WTC11 (cell line): ENCODE measurements at regions not wholly inside any gene's neighbourhood (a gene's known extent, or its start where the extent isn't known, plus 50 kb on each side); places are given as distances from the start of the nearest gene placed in this dataset.

Experiments used
- ATF2 ChIP-seq: sonication (generic); formaldehyde crosslinking; IDR thresholded peaks from 2 replicates; pipeline ENCODE4 v1.8.1; 2022; ENCODE audit warnings: low read depth, missing genetic modification reagents, borderline replicate concordance
- FOXJ3 ChIP-seq: sonication (generic); formaldehyde crosslinking; IDR thresholded peaks from 2 replicates; pipeline ENCODE4 v1.9.0; 2021; ENCODE audit warnings: missing genetic modification reagents, mild to moderate bottlenecking, borderline replicate concordance
- MXD4 ChIP-seq: fragments of 250-450 bp; sonication (Bioruptor Pico); IDR thresholded peaks from 2 replicates; pipeline ENCODE4 v1.8.0; 2021; ENCODE audit warnings: mild to moderate bottlenecking, moderate library complexity, borderline replicate concordance
- MYBL2 ChIP-seq: sonication (generic); formaldehyde crosslinking; IDR thresholded peaks from 2 replicates; pipeline ENCODE4 v1.8.1; 2023; ENCODE audit warnings: mild to moderate bottlenecking, moderate library complexity, missing genetic modification reagents
- TF ChIP-seq, protein P1 (sequence below): fragments of 200-600 bp; IDR thresholded peaks from 2 replicates; pipeline ENCODE4 v1.8.0; 2022; ENCODE audit warnings: antibody characterized with exemption
- TF ChIP-seq, protein P2 (sequence below): sonication (generic); formaldehyde crosslinking; IDR thresholded peaks from 2 replicates; pipeline ENCODE4 v1.8.1; 2022; ENCODE audit warnings: low read depth, mild to moderate bottlenecking, moderate library complexity, missing genetic modification reagents, borderline replicate concordance
- TF ChIP-seq, protein P3 (sequence below): sonication (generic); formaldehyde crosslinking; IDR thresholded peaks from 2 replicates; pipeline ENCODE4 v1.8.0; 2022; ENCODE audit warnings: mild to moderate bottlenecking, missing genetic modification reagents
- TF ChIP-seq, protein P4 (sequence below): sonication (generic); formaldehyde crosslinking; IDR thresholded peaks from 2 replicates; pipeline ENCODE4 v1.8.0; 2022; ENCODE audit warnings: mild to moderate bottlenecking, missing genetic modification reagents

- TF ChIP-seq, protein P1, sequence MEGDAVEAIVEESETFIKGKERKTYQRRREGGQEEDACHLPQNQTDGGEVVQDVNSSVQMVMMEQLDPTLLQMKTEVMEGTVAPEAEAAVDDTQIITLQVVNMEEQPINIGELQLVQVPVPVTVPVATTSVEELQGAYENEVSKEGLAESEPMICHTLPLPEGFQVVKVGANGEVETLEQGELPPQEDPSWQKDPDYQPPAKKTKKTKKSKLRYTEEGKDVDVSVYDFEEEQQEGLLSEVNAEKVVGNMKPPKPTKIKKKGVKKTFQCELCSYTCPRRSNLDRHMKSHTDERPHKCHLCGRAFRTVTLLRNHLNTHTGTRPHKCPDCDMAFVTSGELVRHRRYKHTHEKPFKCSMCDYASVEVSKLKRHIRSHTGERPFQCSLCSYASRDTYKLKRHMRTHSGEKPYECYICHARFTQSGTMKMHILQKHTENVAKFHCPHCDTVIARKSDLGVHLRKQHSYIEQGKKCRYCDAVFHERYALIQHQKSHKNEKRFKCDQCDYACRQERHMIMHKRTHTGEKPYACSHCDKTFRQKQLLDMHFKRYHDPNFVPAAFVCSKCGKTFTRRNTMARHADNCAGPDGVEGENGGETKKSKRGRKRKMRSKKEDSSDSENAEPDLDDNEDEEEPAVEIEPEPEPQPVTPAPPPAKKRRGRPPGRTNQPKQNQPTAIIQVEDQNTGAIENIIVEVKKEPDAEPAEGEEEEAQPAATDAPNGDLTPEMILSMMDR = no peak
- TF ChIP-seq MYBL2 (CRISPR knock-in tag) (no peak), FOXJ3 (CRISPR knock-in tag) (no peak), MXD4 (no peak), ATF2 (CRISPR knock-in tag) (no peak)
- TF ChIP-seq, protein P2, sequence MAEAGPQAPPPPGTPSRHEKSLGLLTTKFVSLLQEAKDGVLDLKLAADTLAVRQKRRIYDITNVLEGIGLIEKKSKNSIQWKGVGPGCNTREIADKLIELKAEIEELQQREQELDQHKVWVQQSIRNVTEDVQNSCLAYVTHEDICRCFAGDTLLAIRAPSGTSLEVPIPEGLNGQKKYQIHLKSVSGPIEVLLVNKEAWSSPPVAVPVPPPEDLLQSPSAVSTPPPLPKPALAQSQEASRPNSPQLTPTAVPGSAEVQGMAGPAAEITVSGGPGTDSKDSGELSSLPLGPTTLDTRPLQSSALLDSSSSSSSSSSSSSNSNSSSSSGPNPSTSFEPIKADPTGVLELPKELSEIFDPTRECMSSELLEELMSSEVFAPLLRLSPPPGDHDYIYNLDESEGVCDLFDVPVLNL (CRISPR knock-in tag) = no peak
- TF ChIP-seq, protein P3, sequence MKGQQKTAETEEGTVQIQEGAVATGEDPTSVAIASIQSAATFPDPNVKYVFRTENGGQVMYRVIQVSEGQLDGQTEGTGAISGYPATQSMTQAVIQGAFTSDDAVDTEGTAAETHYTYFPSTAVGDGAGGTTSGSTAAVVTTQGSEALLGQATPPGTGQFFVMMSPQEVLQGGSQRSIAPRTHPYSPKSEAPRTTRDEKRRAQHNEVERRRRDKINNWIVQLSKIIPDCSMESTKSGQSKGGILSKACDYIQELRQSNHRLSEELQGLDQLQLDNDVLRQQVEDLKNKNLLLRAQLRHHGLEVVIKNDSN (CRISPR knock-in tag) = no peak
- TF ChIP-seq, protein P4, sequence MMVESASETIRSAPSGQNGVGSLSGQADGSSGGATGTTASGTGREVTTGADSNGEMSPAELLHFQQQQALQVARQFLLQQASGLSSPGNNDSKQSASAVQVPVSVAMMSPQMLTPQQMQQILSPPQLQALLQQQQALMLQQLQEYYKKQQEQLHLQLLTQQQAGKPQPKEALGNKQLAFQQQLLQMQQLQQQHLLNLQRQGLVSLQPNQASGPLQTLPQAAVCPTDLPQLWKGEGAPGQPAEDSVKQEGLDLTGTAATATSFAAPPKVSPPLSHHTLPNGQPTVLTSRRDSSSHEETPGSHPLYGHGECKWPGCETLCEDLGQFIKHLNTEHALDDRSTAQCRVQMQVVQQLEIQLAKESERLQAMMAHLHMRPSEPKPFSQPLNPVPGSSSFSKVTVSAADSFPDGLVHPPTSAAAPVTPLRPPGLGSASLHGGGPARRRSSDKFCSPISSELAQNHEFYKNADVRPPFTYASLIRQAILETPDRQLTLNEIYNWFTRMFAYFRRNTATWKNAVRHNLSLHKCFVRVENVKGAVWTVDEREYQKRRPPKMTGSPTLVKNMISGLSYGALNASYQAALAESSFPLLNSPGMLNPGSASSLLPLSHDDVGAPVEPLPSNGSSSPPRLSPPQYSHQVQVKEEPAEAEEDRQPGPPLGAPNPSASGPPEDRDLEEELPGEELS (CRISPR knock-in tag) = no peak
Measured at GRCh38 chr7:69443136-69443535, 155.1 kb upstream of the AUTS2 start.
